Adrenal gland (tissue), 9 donors: ENCODE measurements at regions not wholly inside any gene's neighbourhood (a gene's known extent, or its start where the extent isn't known, plus 50 kb on each side); places are given as distances from the start of the nearest gene placed in this dataset.

Experiments
- DNase-seq, 7 donors: peaks; one replicate each; pipeline ENCODE4 v3.0.0-alpha.2; 2019 to 2020
- H3K27ac ChIP-seq, 5 donors: fragments of 200-600 bp; sonication (generic) in 4 of 5; 1 replicate in 3 of 5; 2 replicates in 2 of 5; pipeline versions ENCODE4 v1.5.1 to v1.8.0; 2016 to 2020; ENCODE audit warnings: mild to moderate bottlenecking in 1 of 5
- H3K27me3 ChIP-seq: fragments of 200-600 bp; 2 replicates; pipeline ENCODE4 v1.8.0; 2021
- H3K36me3 ChIP-seq, 2 donors: fragments of 200-600 bp; replicated peaks in 1 of 2; 1 replicate in 1 of 2; 2 replicates in 1 of 2; pipeline versions ENCODE4 v1.5.1 to v1.8.0; 2018 to 2022
- H3K4me1 ChIP-seq, 2 donors: fragments of 200-600 bp; replicated peaks in 1 of 2; 1 replicate in 1 of 2; 2 replicates in 1 of 2; pipeline versions ENCODE4 v1.5.1 to v1.8.0; 2018 to 2021
- H3K4me3 ChIP-seq, 4 donors: fragments of 200-600 bp; sonication (generic) in 3 of 4; one replicate each; pipeline ENCODE4 v1.5.1; 2016 to 2018
- H3K9me3 ChIP-seq, 3 donors: fragments of 200-600 bp; sonication (generic) in 1 of 3; replicated peaks in 1 of 3; 1 replicate in 2 of 3; 2 replicates in 1 of 3; pipeline versions ENCODE4 v1.5.1 to v1.8.0; 2016 to 2021
- CTCF ChIP-seq, 6 experiments: fragments of 450-650 bp in 4 of 6; fragments of 200-600 bp in 2 of 6; sonication (generic) in 1 of 6; IDR thresholded peaks; 1 replicate in 5 of 6; 2 replicates in 1 of 6; pipeline versions ENCODE4 v1.5.1 to v1.8.0; 2016 to 2021; ENCODE audit warnings: antibody characterized with exemption in 6 of 6, mild to moderate bottlenecking in 2 of 6, moderate library complexity in 1 of 6
- POLR2A ChIP-seq, 2 donors: fragments of 450-650 bp; IDR thresholded peaks; one replicate each; pipeline ENCODE4 v1.6.1; 2017; ENCODE audit warnings: antibody characterized with exemption in 2 of 2, mild to moderate bottlenecking in 2 of 2, moderate library complexity in 1 of 2
- WGBS, 4 donors: extraction: QIAGEN DNeasy Blood & Tissue Kit in 2 of 4; methylation state at CpG; one replicate each; pipeline versions ENCODE4 v1.1.5 to v1.1.7; 2013 to 2017; 5-methylcytosine and 5-hydroxymethylcytosine counted together
- intact Hi-C, 2 donors: fragments of 100-400 bp; cut with DNase I; formaldehyde crosslinking; loops; one replicate each; pipeline versions ENCODE4 v1.14.1 to v1.15.0; 2022 to 2023
- donor health status: healthy with polysubstance abuse.
- donor health status: Bipolar disorder and iron deficiency.
- donor health status: DM: yes; HTN: yes; CAD: no.
- donor health status: DM: no; HTN: no; CAD: no.
- donor health status: DM: no; HTN: no; CAD: no.

GRCh38 chr4:67084783-67085182 is 460.5 kb downstream of the CENPC start:
- WGBS, 4 donors: 72 to 80% (median 77%) methylated on average over 2 of the region's 2 CpGs

GRCh38 chr4:67083496-67083895 is 461.8 kb downstream of the CENPC start:
- no peaks in the 10 kb centered on the region for H3K27me3 ChIP-seq
- no peak overlapping the region for H3K4me3 ChIP-seq
- TF ChIP-seq POLR2A (IDR thresholded peaks at IDR 0.05) (no peak), CTCF (IDR thresholded peaks at IDR 0.05) (no peak)
- H3K27ac ChIP-seq: no peak overlapping the region
- intact Hi-C loops: loop anchor here in 1 of 2 donors (10.0 kb wide), 1 partner anchor 241 kb away; no protein-coding TSS in a partner anchor
- H3K36me3 ChIP-seq: no peaks in the 10 kb centered on the region
- no peaks in the 10 kb centered on the region for H3K9me3 ChIP-seq
- no peak for DNase-seq
- 75 to 87% (median 77%) methylated on average over 5 of the region's 5 CpGs for WGBS, 4 donors
- no peaks in the 10 kb centered on the region for H3K4me1 ChIP-seq

More at GRCh38 chr4:67084783-67085182, 460.5 kb downstream of the CENPC start:
- TF ChIP-seq CTCF (IDR thresholded peaks at IDR 0.05): no peak
- TF ChIP-seq POLR2A (IDR thresholded peaks at IDR 0.05): no peak
- Histone ChIP-seq H3K9me3 (no peaks in the 10 kb centered on the region), H3K27me3 (no peaks in the 10 kb centered on the region), H3K4me3 (no peak overlapping the region), H3K36me3 (no peaks in the 10 kb centered on the region), H3K27ac (no peak overlapping the region), H3K4me1 (no peaks in the 10 kb centered on the region)
- intact Hi-C loops: loop anchor here in 1 of 2 donors (10.0 kb wide), 1 partner anchor 240 kb away; no protein-coding TSS in a partner anchor
- DNase-seq: no peak

GRCh38 chr4:67082746-67083145 is 462.6 kb downstream of the CENPC start:
- Histone ChIP-seq H3K27me3 (no peaks in the 10 kb centered on the region), H3K36me3 (no peaks in the 10 kb centered on the region), H3K4me3 (no peak overlapping the region), H3K4me1 (no peaks in the 10 kb centered on the region), H3K27ac (no peak overlapping the region), H3K9me3 (no peaks in the 10 kb centered on the region)
- no peak for TF ChIP-seq CTCF (IDR thresholded peaks at IDR 0.05)
- TF ChIP-seq POLR2A (IDR thresholded peaks at IDR 0.05): no peak
- intact Hi-C loops: loop anchor here in 1 of 2 donors (10.0 kb wide), 1 partner anchor 242 kb away; no protein-coding TSS in a partner anchor
- WGBS, 4 donors: 88 to 96% (median 92%) methylated on average over 5 of the region's 5 CpGs
- no peak for DNase-seq

- Histone ChIP-seq H3K4me1 (no peaks in the 10 kb centered on the region), H3K9me3 (no peaks in the 10 kb centered on the region), H3K36me3 (no peaks in the 10 kb centered on the region), H3K27me3 (no peaks in the 10 kb centered on the region), H3K4me3 (no peak overlapping the region), H3K27ac (no peak overlapping the region)
- 74 to 90% (median 82%) methylated on average over 2 of the region's 2 CpGs for WGBS, 4 donors
- no peak for DNase-seq
- intact Hi-C loops: loop anchor here in 1 of 2 donors (10.0 kb wide), 1 partner anchor 245 kb away; no protein-coding TSS in a partner anchor
- TF ChIP-seq CTCF (IDR thresholded peaks at IDR 0.05) (no peak), POLR2A (IDR thresholded peaks at IDR 0.05) (no peak)
Observed at GRCh38 chr4:67080046-67080557, 465.2 kb downstream of the CENPC start.
